Naive thymus-derived CD8-positive, alpha-beta T cell (primary cell): ENCODE measurements at regions not wholly inside any gene's neighbourhood (a gene's known extent, or its start where the extent isn't known, plus 50 kb on each side); places are given as distances from the start of the nearest gene placed in this dataset.
A peak's percentile ranks its signal among the peaks of the same experiment; 100 is the strongest.

Experiments used
- ATAC-seq, 2 donors: fragments of 150-1000 bp; cut with Tn5 transposase in 1 of 2; sonication (Bioruptor Pico), chemical (Tn5 transposase) in 1 of 2; 1 replicate in 1 of 2; 2 replicates in 1 of 2; pipeline ENCODE4 v1.10.0; 2021; ENCODE audit warnings: mild to moderate bottlenecking in 2 of 2, moderate library complexity in 2 of 2
- POLR2A ChIA-PET: fragments of 350-600 bp; sonication (Branson Sonifier 250); formaldehyde crosslinking; loops from one replicate; lab custom pipeline; 2021; ENCODE audit warnings: antibody characterized with exemption; lab: Charles Lee
- DNase-seq, 10 donors: peaks; one replicate each; pipeline versions ENCODE4 v3.0.0 to v3.0.0-alpha.2; 2020 to 2022
- H3K27ac Mint-ChIP-seq, 10 donors: one replicate each; pipeline ENCODE4 v1.8.0; 2020 to 2022; ENCODE audit warnings: mild to moderate bottlenecking in 10 of 10, mixed read lengths in 10 of 10, moderate library complexity in 4 of 10, inconsistent platforms in 1 of 10
- H3K27me3 Mint-ChIP-seq, 5 donors: one replicate each; pipeline ENCODE4 v1.8.0; 2021 to 2022; ENCODE audit warnings: mixed read lengths in 5 of 5
- H3K36me3 Mint-ChIP-seq, 3 donors: one replicate each; pipeline ENCODE4 v1.8.0; 2020 to 2022; ENCODE audit warnings: mixed read lengths in 3 of 3, mild to moderate bottlenecking in 2 of 3, inconsistent platforms in 1 of 3
- H3K4me1 Mint-ChIP-seq, 4 donors: one replicate each; pipeline ENCODE4 v1.8.0; 2021 to 2022; ENCODE audit warnings: mixed read lengths in 4 of 4
- H3K4me3 Mint-ChIP-seq, 10 donors: one replicate each; pipeline ENCODE4 v1.8.0; 2020 to 2022; ENCODE audit warnings: mild to moderate bottlenecking in 10 of 10, mixed read lengths in 10 of 10, moderate library complexity in 6 of 10, inconsistent platforms in 1 of 10
- H3K9me3 Mint-ChIP-seq, 9 donors: one replicate each; pipeline ENCODE4 v1.8.0; 2020 to 2022; ENCODE audit warnings: mixed read lengths in 9 of 9, mild to moderate bottlenecking in 3 of 9, inconsistent platforms in 1 of 9, moderate library complexity in 1 of 9

GRCh38 chr7:35487402-35487801 is 207.5 kb downstream of the HERPUD2 start:
- DNase-seq (no peak), ATAC-seq (no peak)
- no peak overlapping the region for H3K4me3 Mint-ChIP-seq
- no peaks in the 10 kb centered on the region for H3K9me3 Mint-ChIP-seq
- H3K27me3 Mint-ChIP-seq, result peaks cover 4 to 14% (median 10%) of the 10 kb centered on the region in 5 donors
- H3K36me3 Mint-ChIP-seq, result no peaks in the 10 kb centered on the region
- POLR2A ChIA-PET, result no interaction called here
- no peak overlapping the region for H3K27ac Mint-ChIP-seq
- H3K4me1 Mint-ChIP-seq, result no peaks in the 10 kb centered on the region

GRCh38 chr7:35485436-35485835 is 209.5 kb downstream of the HERPUD2 start:
- no peaks in the 10 kb centered on the region for H3K36me3 Mint-ChIP-seq
- H3K4me3 Mint-ChIP-seq, result no peak overlapping the region
- H3K27ac Mint-ChIP-seq, result no peak overlapping the region
- POLR2A ChIA-PET, result no interaction called here
- no peak for ATAC-seq
- H3K4me1 Mint-ChIP-seq, result no peaks in the 10 kb centered on the region
- DNase-seq, result no peak
- H3K9me3 Mint-ChIP-seq, result no peaks in the 10 kb centered on the region
- peaks cover 4 to 25% (median 15%) of the 10 kb centered on the region in 5 donors for H3K27me3 Mint-ChIP-seq

- Mint-ChIP-seq H3K9me3 (peaks cover 0 to 7% (median 0%) of the 10 kb centered on the region in 9 donors), H3K27me3 (peaks cover 4 to 25% (median 15%) of the 10 kb centered on the region in 5 donors), H3K4me1 (no peaks in the 10 kb centered on the region), H3K4me3 (no peak overlapping the region), H3K36me3 (peaks cover 0 to 5% (median 0%) of the 10 kb centered on the region in 3 donors), H3K27ac (no peak overlapping the region)
- POLR2A ChIA-PET, result no interaction called here
- ATAC-seq (no peak), DNase-seq (no peak)
Measured at GRCh38 chr7:35483568-35483967, 211.4 kb downstream of the HERPUD2 start.

- Mint-ChIP-seq H3K9me3 (peaks cover 1 to 21% (median 12%) of the 10 kb centered on the region in 9 donors), H3K4me3 (no peak overlapping the region), H3K36me3 (peaks cover 0 to 15% (median 0%) of the 10 kb centered on the region in 3 donors), H3K27me3 (peaks cover 4 to 25% (median 16%) of the 10 kb centered on the region in 5 donors), H3K27ac (no peak overlapping the region), H3K4me1 (no peaks in the 10 kb centered on the region)
- DNase-seq (no peak), ATAC-seq (no peak)
- POLR2A ChIA-PET, result no interaction called here
Measured at GRCh38 chr7:35482231-35482630, 212.7 kb downstream of the HERPUD2 start.

GRCh38 chr7:35480806-35481205 is 214.1 kb downstream of the HERPUD2 start:
- Mint-ChIP-seq H3K27me3 (peaks cover 4 to 25% (median 15%) of the 10 kb centered on the region in 5 donors), H3K36me3 (peaks cover 0 to 18% (median 0%) of the 10 kb centered on the region in 3 donors), H3K27ac (peak overlapping the region in 1 of 10 donors; percentile 58), H3K9me3 (peaks cover 4 to 34% (median 17%) of the 10 kb centered on the region in 9 donors), H3K4me1 (no peaks in the 10 kb centered on the region), H3K4me3 (no peak overlapping the region)
- DNase-seq, result no peak
- ATAC-seq, result no peak
- POLR2A ChIA-PET, result no interaction called here

- no peak for ATAC-seq
- Mint-ChIP-seq H3K36me3 (peaks cover 0 to 23% (median 3%) of the 10 kb centered on the region in 3 donors), H3K27me3 (peaks cover 4 to 33% (median 17%) of the 10 kb centered on the region in 5 donors), H3K27ac (no peak overlapping the region), H3K4me3 (no peak overlapping the region), H3K4me1 (no peaks in the 10 kb centered on the region), H3K9me3 (peaks cover 8 to 42% (median 20%) of the 10 kb centered on the region in 9 donors)
- POLR2A ChIA-PET, result no interaction called here
- no peak for DNase-seq
Measured at GRCh38 chr7:35477609-35478008, 217.3 kb downstream of the HERPUD2 start.

- Mint-ChIP-seq H3K4me3 (no peak overlapping the region), H3K4me1 (no peaks in the 10 kb centered on the region), H3K27ac (no peak overlapping the region), H3K9me3 (peaks cover 8 to 37% (median 20%) of the 10 kb centered on the region in 9 donors), H3K36me3 (peaks cover 0 to 18% (median 3%) of the 10 kb centered on the region in 3 donors), H3K27me3 (peaks cover 9 to 36% (median 16%) of the 10 kb centered on the region in 5 donors)
- POLR2A ChIA-PET, result no interaction called here
- ATAC-seq (no peak), DNase-seq (no peak)
Measured at GRCh38 chr7:35474100-35474499, 220.2 kb upstream of the TBX20 start.

- Mint-ChIP-seq H3K4me1 (no peaks in the 10 kb centered on the region), H3K27me3 (peaks cover 10 to 56% (median 33%) of the 10 kb centered on the region in 5 donors), H3K4me3 (no peak overlapping the region), H3K9me3 (peaks cover 0 to 2% (median 0%) of the 10 kb centered on the region in 9 donors), H3K36me3 (peaks cover 0 to 6% (median 0%) of the 10 kb centered on the region in 3 donors), H3K27ac (no peak overlapping the region)
- DNase-seq (no peak), ATAC-seq (no peak)
- POLR2A ChIA-PET, result no interaction called here
Measured at GRCh38 chr7:35468606-35469005, 214.7 kb upstream of the TBX20 start.

GRCh38 chr7:35467456-35467978 is 213.6 kb upstream of the TBX20 start:
- ATAC-seq, result no peak
- H3K4me3 Mint-ChIP-seq, result no peak overlapping the region
- POLR2A ChIA-PET, result no interaction called here
- H3K9me3 Mint-ChIP-seq, result peaks cover 0 to 10% (median 2%) of the 10 kb centered on the region in 9 donors
- H3K27me3 Mint-ChIP-seq, result peaks cover 10 to 52% (median 35%) of the 10 kb centered on the region in 5 donors
- peaks cover 0 to 6% (median 2%) of the 10 kb centered on the region in 3 donors for H3K36me3 Mint-ChIP-seq
- no peak overlapping the region for H3K27ac Mint-ChIP-seq
- H3K4me1 Mint-ChIP-seq, result no peaks in the 10 kb centered on the region
- DNase-seq, result no peak

GRCh38 chr7:35465791-35466336 is 212.0 kb upstream of the TBX20 start:
- Mint-ChIP-seq H3K4me1 (no peaks in the 10 kb centered on the region), H3K36me3 (peaks cover 0 to 6% (median 2%) of the 10 kb centered on the region in 3 donors), H3K27ac (no peak overlapping the region), H3K4me3 (no peak overlapping the region), H3K9me3 (peaks cover 0 to 10% (median 2%) of the 10 kb centered on the region in 9 donors), H3K27me3 (peaks cover 8 to 61% (median 35%) of the 10 kb centered on the region in 5 donors)
- ATAC-seq (no peak), DNase-seq (no peak)
- POLR2A ChIA-PET, result no interaction called here

- POLR2A ChIA-PET, result no interaction called here
- H3K4me1 Mint-ChIP-seq, result no peaks in the 10 kb centered on the region
- peaks cover 8 to 43% (median 29%) of the 10 kb centered on the region in 5 donors for H3K27me3 Mint-ChIP-seq
- peak overlapping the region in 1 of 10 donors; percentile 46 for H3K27ac Mint-ChIP-seq
- H3K4me3 Mint-ChIP-seq, result no peak overlapping the region
- ATAC-seq, result no peak
- DNase-seq, result no peak
- peaks cover 0 to 7% (median 2%) of the 10 kb centered on the region in 3 donors for H3K36me3 Mint-ChIP-seq
- H3K9me3 Mint-ChIP-seq, result peaks cover 0 to 19% (median 5%) of the 10 kb centered on the region in 9 donors
Measured at GRCh38 chr7:35463751-35464150, 209.9 kb upstream of the TBX20 start.

GRCh38 chr7:35463176-35463700 is 209.3 kb upstream of the TBX20 start:
- peaks cover 0 to 24% (median 10%) of the 10 kb centered on the region in 9 donors for H3K9me3 Mint-ChIP-seq
- ATAC-seq (no peak), DNase-seq (no peak)
- no peak overlapping the region for H3K4me3 Mint-ChIP-seq
- H3K27me3 Mint-ChIP-seq, result peaks cover 9 to 39% (median 31%) of the 10 kb centered on the region in 5 donors
- H3K36me3 Mint-ChIP-seq, result peaks cover 0 to 12% (median 2%) of the 10 kb centered on the region in 3 donors
- POLR2A ChIA-PET, result no interaction called here
- H3K27ac Mint-ChIP-seq, result no peak overlapping the region
- no peaks in the 10 kb centered on the region for H3K4me1 Mint-ChIP-seq
